GM12872 (cell line): ENCODE measurements at regions not wholly inside any gene's neighbourhood (a gene's known extent, or its start where the extent isn't known, plus 50 kb on each side); places are given as distances from the start of the nearest gene placed in this dataset.

ENCODE experiments used
- CTCF ChIP-seq: IDR thresholded peaks from 3 replicates; pipeline ENCODE4 v1.5.1; 2011; ENCODE audit warnings: low read depth, mild to moderate bottlenecking, low read length, moderate library complexity; ENCODE audit not compliant: insufficient read depth

- no peak for TF ChIP-seq CTCF
Observed at GRCh38 chr4:136725286-136726081, 806.8 kb downstream of the PCDH18 start.

GRCh38 chr4:136713140-136713539, 819.2 kb downstream of the PCDH18 start:
- no peak for TF ChIP-seq CTCF

- TF ChIP-seq CTCF: no peak
Observed at GRCh38 chr4:136709897-136710296, 822.4 kb downstream of the PCDH18 start.

- no peak for TF ChIP-seq CTCF
Observed at GRCh38 chr4:136706942-136707341, 825.4 kb downstream of the PCDH18 start.

GRCh38 chr4:136699905-136700304, 832.4 kb downstream of the PCDH18 start:
- TF ChIP-seq CTCF: no peak

- no peak for TF ChIP-seq CTCF
Observed at GRCh38 chr4:136691607-136692006, 840.7 kb downstream of the PCDH18 start.

GRCh38 chr4:136690360-136690759, 841.9 kb downstream of the PCDH18 start:
- no peak for TF ChIP-seq CTCF
